NB4 (cell line): ENCODE measurements at regions not wholly inside any gene's neighbourhood (a gene's known extent, or its start where the extent isn't known, plus 50 kb on each side); places are given as distances from the start of the nearest gene placed in this dataset.

Source experiments
- MAX ChIP-seq: IDR thresholded peaks from 2 replicates; pipeline ENCODE4 v1.6.1; 2011; ENCODE audit warnings: low read depth, low read length
- MYC ChIP-seq: IDR thresholded peaks from 2 replicates; pipeline ENCODE4 v1.6.1; 2011; ENCODE audit warnings: low read depth, low read length
- POLR2A ChIP-seq: IDR thresholded peaks from 2 replicates; pipeline ENCODE4 v1.6.1; 2011; ENCODE audit warnings: mild to moderate bottlenecking; ENCODE audit not compliant: insufficient read length; ENCODE audit errors: extremely low read depth
- TF ChIP-seq, protein P1 (sequence below): IDR thresholded peaks from one replicate; pipeline ENCODE4 v1.5.1; 2012; ENCODE audit warnings: low read depth, low read length

DNA sequence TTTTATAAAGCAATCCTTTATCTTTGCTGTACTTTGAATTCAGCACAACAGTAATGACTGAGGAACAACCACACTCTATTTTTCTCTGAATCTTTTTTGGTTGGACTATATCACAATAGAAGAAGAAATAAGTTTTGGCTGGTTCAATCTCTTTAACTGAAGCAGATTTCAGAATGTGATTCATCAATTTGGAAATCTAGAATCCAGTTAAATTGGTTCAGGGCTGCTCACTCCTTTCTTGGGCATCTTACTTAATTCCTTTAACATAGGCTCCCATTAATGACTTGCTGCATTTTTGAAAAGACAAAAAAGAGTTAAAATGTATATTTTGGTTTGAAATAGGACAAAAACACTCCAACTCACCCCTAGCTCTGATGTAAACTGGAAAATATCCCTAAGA, 688.3 kb upstream of the NECTIN3 start:
- TF ChIP-seq, protein P1, sequence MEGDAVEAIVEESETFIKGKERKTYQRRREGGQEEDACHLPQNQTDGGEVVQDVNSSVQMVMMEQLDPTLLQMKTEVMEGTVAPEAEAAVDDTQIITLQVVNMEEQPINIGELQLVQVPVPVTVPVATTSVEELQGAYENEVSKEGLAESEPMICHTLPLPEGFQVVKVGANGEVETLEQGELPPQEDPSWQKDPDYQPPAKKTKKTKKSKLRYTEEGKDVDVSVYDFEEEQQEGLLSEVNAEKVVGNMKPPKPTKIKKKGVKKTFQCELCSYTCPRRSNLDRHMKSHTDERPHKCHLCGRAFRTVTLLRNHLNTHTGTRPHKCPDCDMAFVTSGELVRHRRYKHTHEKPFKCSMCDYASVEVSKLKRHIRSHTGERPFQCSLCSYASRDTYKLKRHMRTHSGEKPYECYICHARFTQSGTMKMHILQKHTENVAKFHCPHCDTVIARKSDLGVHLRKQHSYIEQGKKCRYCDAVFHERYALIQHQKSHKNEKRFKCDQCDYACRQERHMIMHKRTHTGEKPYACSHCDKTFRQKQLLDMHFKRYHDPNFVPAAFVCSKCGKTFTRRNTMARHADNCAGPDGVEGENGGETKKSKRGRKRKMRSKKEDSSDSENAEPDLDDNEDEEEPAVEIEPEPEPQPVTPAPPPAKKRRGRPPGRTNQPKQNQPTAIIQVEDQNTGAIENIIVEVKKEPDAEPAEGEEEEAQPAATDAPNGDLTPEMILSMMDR = no peak
- TF ChIP-seq POLR2A (no peak), MYC (no peak), MAX (no peak)
